Heart left ventricle (tissue), 13 donors: ENCODE measurements at regions not wholly inside any gene's neighbourhood (a gene's known extent, or its start where the extent isn't known, plus 50 kb on each side); places are given as distances from the start of the nearest gene placed in this dataset.

Source experiments
- CTCF ChIP-seq, 12 donors: fragments of 200-600 bp; sonication (generic) in 4 of 12; IDR thresholded peaks; one replicate each; pipeline versions ENCODE4 v1.5.0 to v1.8.0; 2018 to 2022; ENCODE audit warnings: antibody characterized with exemption in 12 of 12, mild to moderate bottlenecking in 5 of 12
- POLR2A ChIP-seq, 2 donors: fragments of 450-650 bp; IDR thresholded peaks; one replicate each; pipeline ENCODE4 v1.6.1; 2017; ENCODE audit warnings: antibody characterized with exemption in 2 of 2, mild to moderate bottlenecking in 2 of 2, moderate library complexity in 2 of 2
- donor health status: ischemic (EF 13 %, LVEDD 7.1; RV severe dilation, severe dysfunction).
- donor health status: DM: no; HTN: yes; CAD: no.
- donor health status: DM: no; HTN: no; CAD: no.
- donor health status: ischemic (EF 25% LVEDD 6.9; RV normal size, moderate dysfunction).
- donor health status: ischemic (EF 25% LVEDD 5.7; RV mildly dilated, moderate dysfunction).
- donor health status: ischemic (EF 35%, LVEDD 5.7; RV mildly dilated, moderate dysfunction).
- donor health status: nonischemic (EF 11% LVEDD 7.7; RV severe dilation, severe dysfunction).
- donor health status: DM: yes; HTN: yes; CAD: no.
- donor health status: PGD.
- donor health status: ischemic (EF 29% LVEDD 5.4; RV normal size, mild dysfunction).
- donor health status: nonischemic (EF 23%, LVEDD 6.1; RV moderate dilation, normal function).

- no peak for TF ChIP-seq POLR2A (IDR thresholded peaks at IDR 0.05)
- no peak for TF ChIP-seq CTCF (IDR thresholded peaks at IDR 0.05)
Observed at GRCh38 chr20:6471871-6472270, 295.6 kb upstream of the BMP2 start.
